ENCODE measurements at regions not wholly inside any gene's neighbourhood (a gene's known extent, or its start where the extent isn't known, plus 50 kb on each side); places are given as distances from the start of the nearest gene placed in this dataset.
"Not testable (repeated sequence)": the region's sequence is repeated elsewhere in the genome, so short reads cannot be mapped to it uniquely, and the experiment has no call there.

DNA sequence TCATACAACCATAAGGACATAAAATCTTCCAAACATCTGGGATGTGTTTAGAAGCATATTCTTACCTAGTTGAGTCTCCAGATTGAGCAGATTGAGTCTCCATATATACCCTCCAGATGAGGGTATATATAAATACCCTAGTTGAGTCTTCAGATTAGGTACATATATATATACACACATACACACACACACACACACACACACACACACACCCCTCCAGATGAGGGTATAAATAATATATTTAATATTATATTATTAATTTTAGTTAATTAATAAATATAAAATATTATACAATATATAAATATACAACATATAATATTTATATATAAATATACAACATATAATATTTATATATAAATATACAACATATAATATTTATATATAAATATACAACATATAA is 2219.1 kb downstream of the PCDH7 start:
- DNase-seq, result not testable (repeated sequence)

DNA sequence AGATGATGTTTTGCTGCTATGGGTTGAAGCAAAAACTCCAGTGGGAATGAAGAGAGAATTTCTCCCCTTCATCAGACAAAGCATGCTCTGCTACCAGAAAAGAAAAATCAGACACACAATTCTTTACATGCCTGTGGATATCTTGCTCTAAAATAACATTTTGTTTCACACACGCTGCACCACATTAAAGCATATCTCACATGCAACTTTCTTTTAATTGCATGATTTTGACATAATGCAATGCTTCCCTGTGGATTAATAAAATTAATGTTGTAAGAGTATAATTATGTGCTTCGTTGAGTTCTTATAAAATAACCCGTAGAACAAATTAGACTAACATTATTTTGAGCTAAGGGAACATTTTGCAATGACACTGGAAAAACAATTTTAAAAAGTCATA is 2230.7 kb downstream of the PCDH7 start:
- no peak for DNase-seq

DNA sequence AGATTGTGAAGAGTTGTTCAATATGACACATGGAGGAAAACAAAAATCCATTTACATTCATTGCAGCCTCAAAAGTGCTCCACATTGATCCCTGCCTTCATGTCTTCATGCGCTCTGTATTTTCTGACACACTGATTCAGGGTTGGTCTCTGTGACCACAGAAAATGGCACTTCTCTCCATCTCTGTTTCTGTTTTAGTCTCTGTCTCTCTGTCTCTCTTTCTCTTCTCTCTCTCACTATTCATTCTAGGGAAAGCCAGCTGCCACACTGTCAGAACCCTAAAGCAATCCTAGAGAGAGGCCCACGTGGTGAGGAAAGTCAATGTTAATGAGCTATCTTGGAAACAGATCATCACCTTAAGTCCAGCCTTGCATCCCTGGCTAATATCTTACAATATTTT is 2238.4 kb downstream of the PCDH7 start:
- DNase-seq, result no peak

DNA sequence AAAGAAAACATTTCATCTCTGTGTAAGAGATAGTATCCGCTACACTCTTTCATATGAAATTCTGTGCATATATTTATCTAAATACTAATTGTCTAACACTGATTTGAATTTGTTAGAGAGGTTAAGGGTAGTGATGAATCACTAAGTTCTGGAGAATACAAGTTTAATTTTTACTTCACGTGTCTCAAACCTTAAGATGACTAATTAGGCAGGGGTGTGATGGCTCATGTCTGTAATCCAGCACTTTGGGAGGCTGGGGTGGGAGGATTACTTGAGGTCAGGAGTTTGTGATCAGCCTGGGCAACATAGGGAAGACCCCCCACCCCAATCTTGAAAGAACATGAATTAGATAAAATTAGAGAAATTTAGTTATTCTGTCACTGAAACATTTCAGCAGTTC is 2241.9 kb downstream of the PCDH7 start:
- no peak for DNase-seq

DNA sequence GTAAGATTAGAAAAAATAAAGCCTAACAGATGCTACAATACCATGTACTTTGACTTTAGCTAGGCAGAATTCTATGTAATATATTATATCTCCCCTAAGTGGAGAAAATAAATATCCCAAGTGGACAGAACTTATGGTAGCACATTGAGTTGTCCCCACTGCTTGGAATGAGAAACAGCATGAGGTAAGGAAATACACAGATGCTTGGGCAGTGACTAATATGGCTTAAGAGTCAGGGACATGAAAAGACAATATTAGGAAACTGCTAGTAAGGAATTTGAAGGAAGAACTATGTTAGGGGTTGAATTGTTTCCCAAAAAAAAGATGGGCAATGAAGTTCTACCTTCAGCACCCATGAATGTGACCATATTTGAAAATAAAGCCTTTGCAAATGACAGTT is 2265.1 kb downstream of the PCDH7 start:
- no peak for DNase-seq

DNA sequence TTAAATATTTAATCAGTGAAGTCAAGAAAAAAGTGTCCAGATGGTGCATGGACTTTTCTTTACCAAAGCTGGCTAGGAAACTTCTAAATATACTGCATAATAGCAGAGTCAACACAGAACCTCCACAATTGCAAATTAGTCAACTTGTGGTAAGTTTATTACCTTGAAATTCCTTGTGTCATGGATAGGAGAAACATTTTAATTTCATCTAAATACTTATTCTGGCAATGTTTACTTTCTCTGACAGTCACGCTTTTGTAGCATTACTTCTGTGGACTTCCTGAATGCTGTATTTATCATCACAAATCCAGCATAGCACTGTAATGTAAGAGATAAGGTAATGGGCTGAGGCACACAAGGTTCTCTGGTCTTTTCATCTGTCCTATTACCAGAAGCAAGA is 2266.1 kb downstream of the PCDH7 start:
- DNase-seq, result no peak

DNA sequence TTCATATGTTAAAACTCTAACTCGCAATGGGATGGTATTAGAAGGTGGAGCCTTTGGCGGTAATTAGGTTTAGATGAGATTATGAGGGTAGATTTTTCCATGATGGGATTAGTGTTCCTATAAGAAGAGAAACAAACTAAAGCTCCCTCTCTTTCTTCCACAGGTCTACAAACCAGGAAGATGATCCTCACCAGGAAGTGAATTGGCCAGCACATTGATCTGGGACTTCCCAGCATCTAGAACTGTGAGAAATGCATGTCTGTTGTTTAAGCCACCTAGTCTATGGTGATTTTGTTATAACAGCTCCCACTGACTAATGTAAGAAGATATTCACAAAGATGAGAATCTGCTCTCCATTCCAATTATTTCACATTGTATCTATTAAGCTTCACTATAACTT is 2266.9 kb downstream of the PCDH7 start:
- DNase-seq, result no peak

DNA sequence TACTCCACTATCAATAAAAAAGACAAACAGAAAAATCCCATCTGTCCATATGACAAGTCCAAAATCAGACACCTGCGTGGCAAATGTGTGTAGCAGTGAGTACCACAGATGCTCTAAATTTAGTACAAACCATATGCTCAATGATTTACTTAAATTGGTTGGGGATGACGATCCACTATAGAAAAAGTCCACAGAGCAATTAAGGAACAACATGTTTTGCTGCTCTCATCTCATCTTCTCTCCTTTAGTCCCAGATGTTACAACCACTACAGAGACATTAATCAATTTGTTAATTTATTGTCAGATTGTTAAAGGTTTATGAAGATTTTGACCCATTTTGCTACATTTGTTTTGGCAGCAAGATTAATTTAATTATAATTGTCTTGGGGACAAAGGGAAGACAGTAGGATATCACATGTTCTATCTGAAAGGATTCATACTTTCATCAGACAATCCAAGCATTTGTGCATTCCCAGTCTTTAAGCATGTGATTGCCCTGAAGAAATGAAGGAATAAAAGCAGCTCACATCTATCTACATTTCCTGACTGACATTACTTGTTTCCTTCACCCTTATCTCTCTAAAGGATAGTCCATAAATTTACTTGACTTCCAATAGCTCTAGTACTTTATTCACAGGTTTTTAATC is 2268.1 kb downstream of the PCDH7 start:
- DNase-seq, result no peak

DNA sequence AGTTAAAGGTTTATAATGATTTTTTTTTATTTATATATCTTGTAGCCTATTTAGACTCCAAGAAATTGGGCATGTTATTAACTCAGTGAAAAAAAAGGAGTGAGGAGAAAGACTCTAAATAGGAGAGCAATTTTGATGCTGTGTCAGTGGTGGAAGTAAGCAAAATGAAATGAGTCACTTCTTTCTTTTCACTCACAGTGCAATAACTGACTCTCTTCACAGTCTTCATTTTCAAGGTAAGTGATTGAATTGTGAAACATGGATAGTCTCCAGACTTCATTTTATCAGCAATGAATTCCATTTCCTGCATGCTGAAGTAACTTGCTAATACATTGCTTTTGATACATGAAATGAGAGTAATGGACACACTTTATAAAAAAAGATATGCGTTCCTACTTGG is 2271.5 kb downstream of the PCDH7 start:
- no peak for DNase-seq

DNA sequence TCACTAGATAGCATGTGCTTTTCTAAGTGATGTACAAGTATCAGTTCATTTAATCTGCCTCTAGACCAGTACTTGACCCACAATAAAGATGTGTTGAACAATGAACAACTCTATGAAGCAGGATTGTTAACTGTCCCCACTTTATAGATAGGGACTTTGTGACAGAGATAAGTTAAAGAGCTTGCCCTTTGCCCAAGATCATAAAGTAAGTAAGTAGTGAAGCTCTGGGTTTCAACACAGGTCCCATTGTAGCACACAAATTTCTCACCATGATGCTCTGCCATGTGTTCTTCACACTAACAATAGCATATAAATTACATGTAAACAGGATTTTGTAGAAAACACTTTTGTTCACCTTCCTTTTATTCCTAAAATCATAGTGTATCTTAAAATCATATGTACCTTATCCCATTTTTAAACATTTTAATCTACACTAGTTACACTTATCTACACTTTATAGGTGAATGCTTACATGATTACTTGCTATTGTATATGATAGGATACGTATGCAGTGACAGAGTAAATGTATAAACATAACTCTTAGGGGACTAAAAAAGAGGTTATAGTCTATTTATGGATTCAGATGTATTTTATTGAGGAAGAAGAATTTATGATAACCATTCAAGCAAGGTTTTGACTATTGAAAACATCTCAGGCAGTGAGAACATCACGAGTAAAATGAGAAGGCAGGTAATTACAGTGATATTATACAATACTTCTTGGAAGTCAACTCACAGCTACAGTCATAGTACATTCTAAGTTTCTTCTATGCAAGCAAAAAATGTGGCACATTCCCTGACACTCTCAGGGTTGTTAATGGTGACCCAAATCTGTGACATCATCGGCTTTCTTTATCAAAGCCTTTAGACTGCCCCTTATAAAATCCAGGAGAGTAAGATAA is 2275.1 kb downstream of the PCDH7 start:
- DNase-seq, result no peak

DNA sequence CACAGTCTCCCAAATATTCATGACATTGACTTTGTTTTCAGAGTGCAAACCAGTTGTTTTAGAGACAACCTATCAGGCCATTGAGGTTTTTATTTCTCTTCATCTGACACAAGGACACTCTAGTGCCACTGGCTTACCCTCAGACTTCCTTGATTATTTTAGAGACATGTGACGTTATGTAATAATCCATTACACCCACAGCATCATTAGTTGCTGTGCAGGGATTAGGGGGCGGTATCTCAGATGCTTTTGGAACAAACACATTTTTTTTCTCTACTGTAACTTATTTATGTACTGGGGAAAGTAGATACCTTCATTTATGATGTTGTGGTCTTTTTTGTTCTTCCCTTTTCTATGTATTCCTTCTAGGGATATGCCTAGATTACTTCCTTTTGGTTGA is 2293.1 kb downstream of the PCDH7 start:
- DNase-seq, result no peak

DNA sequence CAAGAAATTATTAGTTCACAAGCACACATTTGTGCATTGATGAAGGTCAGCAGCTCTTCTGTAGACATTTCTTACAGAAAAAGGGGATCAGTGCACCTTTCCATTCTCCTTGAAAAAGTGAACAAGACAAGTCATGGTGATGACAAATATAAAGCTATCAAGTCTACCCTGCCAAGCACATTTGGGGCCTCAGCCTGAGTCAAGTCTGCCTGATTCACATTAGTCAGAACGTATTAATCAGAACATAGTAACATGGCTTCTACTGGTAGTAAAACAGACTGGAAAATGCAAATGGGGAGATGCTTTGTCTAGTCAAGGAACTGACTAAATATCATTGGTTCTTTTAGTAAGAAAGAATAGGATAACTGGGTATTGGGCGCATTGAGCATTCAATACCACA is 2305.1 kb downstream of the PCDH7 start:
- DNase-seq, result no peak

DNA sequence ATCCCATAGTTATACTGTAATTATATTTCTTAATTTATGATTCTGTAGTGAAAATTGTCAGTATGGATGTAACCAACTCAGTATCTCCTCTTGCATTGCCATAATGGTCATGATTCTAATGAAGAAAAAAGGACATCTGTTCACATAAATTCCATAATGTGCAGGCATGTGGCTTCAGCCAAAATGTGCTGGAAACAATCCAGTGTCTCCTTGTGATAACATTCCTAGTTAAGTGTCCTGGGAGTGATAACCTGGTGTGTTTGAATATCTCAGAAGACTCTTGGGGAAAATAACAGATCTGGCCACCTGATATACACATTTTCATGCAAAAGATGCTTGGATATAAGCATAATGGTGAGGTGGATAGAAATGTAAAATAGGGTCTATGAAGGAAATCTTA is 2309.8 kb downstream of the PCDH7 start:
- DNase-seq, result no peak

DNA sequence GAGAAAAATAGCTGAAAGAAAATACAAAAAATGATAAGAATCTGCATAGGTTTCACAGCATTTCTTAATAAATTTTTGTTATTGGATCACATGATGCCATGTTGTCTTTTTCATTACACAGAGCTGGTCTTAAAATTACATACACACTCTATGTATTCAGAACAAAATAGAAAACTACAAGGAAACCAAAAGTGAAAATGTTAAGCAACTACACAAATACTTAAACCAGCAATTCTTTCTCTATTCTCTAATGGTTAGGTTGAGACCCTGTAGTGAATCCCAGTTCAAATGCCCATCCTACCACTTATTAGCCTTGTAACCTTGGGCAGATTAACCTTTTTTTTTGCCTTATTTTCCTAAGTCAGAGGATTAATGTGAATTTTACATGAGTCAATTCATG is 2311.2 kb downstream of the PCDH7 start:
- DNase-seq, result no peak

DNA sequence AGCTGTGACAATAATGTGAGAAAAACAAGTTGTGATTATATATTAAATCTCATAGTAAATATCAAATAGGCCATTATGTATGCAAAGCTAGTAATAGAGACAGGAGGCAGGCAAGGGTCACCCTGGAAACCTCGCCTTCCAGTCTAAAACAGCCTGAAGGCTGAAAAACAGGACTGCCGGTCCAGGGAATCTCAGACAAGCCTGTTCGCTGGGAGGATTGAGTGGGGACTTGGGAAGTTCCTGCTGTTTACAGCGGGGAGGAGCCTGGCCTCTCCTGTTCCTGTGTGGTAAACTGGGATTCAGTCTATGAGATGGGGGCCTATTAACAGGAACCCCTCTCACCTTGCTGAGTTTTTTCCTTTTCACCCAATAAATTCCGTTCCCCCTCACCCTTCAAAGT is 2317.3 kb downstream of the PCDH7 start:
- DNase-seq, result no peak

DNA sequence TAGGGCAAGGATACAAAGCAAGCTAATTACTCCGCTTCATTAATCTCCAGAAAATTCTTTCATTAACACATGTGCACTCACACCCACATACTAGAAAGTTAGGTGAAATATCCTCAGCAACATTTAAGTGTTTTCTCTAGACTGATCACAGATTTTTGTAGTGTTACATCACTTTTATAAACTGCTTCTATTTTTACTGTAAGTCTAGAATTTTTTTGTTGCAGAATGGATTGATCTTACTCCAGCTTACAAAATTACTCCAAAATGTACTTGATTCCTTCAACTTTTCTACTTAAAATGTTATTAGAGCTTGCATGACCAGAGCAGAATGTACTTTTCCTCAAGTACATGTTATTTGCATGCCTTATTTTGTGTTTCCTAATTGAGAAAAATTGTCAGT is 2325.2 kb downstream of the PCDH7 start:
- DNase-seq, result no peak

DNA sequence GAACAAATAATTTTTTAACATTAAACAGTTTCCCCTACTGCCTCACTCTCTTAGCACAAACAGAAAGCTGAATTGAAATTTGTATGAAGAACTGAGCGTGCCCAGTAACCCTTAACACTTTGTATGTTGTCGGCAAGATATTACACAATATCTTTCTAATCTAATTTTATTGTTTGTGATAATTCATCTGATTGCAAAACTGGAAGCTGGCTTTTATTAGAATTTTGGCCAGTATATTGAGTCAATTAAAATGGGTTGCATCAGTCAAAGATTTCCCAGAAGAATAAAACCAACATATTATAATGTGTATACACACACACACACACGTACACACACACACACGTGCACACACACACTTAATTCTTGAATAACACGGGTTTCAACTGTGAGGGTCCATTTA is 2332.1 kb downstream of the PCDH7 start:
- no peak for DNase-seq

DNA sequence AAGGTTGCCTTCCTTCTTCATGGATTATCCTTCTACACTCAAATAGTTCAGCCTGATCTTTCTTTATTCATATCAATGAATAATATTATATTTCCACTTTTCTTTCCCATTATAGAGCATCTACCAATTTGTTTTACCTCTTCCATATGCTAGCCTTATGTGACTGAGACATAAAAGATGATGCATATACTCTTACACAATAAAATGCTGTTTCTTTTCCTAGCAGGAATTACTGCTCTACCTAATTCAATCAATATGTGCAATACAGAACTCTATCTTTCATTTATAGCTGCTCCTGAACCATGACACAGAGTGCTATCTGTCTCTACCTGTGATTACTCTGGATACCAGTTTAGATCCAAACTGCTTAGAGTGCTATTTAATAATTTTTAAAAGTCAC is 2334.0 kb downstream of the PCDH7 start:
- DNase-seq, result no peak

DNA sequence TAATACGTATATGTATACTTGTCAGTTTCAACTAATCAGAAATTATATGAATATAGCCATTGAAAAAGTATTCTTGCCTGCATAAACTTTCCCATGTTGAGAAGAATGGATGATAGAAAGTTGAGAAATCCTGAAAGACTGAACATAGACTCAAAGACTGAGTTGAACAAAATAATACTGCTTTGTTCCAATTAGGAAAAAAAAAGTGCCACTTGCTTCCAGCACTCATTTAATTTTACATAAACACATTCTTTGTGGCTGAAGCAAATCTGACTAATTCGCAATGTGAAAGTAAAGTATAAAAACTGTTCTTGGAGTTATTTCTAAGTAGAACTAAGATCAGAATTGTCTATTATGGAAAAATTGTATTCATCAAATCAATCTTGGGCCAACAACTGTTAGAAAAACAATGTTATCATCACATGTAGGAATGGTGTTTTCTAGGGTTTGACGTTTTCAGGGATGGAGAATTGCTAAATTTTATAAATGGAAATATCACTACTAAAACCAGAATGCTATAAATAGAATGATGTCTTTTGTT is 2334.6 kb downstream of the PCDH7 start:
- no peak for DNase-seq

DNA sequence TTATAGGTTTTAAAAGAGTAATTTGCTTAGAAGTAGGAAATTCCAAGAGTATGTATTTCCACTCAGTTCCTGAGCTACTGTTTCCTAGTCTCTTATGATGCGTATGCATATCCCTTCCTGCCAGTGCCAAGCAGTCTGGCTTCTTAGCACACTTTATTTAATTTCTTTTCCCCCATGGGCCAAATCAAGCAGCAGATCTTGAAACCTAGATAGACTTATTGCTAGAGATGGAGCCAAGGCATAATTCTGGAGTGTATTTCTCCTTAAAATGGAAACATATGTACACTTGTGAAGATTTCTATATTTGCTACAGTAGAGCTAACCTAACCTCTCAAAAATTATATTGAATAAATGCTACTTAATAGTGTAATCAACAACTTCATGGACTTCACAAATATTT is 2337.6 kb downstream of the PCDH7 start:
- no peak for DNase-seq

DNA sequence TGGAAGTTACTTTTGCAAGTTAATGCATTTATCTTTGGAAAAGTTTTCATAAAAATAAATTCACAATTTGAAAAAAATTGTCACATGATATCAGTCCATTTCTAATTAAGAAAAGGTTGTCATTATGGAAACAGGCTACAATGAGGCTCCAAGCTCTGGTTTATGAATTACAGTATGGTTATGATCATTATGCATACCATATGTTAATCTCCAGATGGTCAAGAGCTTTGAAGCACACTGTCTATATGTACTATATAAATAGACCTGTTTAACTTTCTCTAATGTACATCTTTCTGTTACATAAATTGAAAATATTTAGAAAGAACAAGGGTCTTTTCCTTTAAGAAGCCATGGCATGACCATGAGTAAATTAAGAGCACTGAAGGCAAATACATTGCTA is 2338.8 kb downstream of the PCDH7 start:
- DNase-seq, result no peak

DNA sequence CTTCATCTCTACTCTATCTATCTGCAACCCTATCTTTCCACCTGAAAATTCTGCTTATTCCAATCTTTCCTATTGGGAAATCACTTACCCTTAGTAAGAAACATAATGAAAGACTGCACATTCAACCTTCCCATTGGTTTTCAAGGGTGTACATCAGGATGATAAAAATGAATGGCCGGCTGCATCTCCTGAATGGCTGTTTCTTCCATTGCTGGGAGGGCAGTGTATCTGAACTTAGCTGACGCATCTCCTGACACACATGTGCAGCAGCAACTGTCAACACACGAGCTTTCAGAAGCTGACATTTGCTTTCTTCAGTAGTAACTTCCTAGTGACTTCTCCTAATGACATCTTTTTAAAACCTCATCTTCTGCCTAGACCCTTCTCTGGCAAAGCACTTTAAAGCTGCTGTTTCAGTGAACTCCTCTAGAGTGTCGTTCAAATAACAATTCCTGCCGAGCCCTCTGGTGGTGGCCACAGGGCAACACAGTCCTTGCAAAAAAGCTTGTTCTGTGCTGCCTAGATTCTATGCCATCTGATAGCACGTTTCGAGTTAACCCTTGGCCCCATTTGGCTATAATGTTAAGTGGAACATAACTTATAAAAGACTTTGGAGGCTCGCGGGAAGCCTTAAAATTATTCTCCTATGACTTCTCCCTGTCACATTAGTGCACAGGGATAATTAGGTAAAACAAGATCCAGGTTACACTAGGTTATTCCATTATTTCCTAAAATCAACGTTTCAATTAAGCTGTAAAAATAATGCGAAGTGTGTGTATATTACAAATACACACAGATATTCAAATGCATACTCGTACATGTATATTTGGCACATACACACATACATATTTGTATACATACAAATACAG is 2340.7 kb downstream of the PCDH7 start:
- DNase-seq, result no peak

DNA sequence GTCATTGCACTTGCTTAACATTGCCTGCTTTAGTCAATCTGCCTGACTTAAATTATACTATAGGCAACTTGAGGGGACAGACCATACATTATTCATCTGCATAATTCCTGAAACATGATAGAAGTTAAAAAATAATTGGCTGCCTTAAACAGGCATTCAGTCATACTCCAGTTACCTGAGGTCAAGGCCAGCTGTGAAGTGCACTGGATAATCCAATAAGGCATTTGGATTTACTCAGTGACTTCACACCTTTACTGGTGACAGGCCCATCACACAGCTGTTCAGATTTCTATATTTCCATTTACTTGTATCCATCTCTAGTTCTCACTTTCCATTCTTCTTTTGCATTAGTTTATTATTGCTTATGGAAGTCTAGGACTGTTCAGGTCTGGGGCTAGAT is 2341.6 kb downstream of the PCDH7 start:
- no peak for DNase-seq

All from stimulated activated CD8-positive, alpha-beta memory T cell treated with anti-CD3 and anti-CD28 coated beads, Interleukin-4, amount 100 ng/mL, for 48 hours (primary cell).